ENCODE measurements at regions not wholly inside any gene's neighbourhood (a gene's known extent, or its start where the extent isn't known, plus 50 kb on each side); places are given as distances from the start of the nearest gene placed in this dataset.

GRCh38 chr15:87300146-87300545, 956.4 kb downstream of the NTRK3 start:
- in situ Hi-C loops (cut with MboI; ENCODE audit: low sequenced_read_pairs in 4 of 4) (no loop called here), intact Hi-C loops (cut with DNase I; ENCODE audit: low total_unique reads) (no loop called here)
- TF ChIP-seq CTCF (IDR thresholded peaks at IDR 0.05 in 4 of 5, conservative IDR thresholded peaks at IDR 0.05 in 1 of 5) (no peak), POLR2A (IDR thresholded peaks at IDR 0.05) (no peak)
- no peaks in the 10 kb centered on the region for H3K36me3 ChIP-seq
- DNase-seq, result no peak
- H3K4me3 ChIP-seq, result no peak overlapping the region
- ATAC-seq, result no peak
- peaks cover 0 to 4% (median 0%) of the 10 kb centered on the region in 3 donors for H3K9me3 ChIP-seq
- no peaks in the 10 kb centered on the region for H3K27me3 ChIP-seq
- no peak overlapping the region for H3K27ac ChIP-seq
- H3K4me1 ChIP-seq, result no peaks in the 10 kb centered on the region

DNA sequence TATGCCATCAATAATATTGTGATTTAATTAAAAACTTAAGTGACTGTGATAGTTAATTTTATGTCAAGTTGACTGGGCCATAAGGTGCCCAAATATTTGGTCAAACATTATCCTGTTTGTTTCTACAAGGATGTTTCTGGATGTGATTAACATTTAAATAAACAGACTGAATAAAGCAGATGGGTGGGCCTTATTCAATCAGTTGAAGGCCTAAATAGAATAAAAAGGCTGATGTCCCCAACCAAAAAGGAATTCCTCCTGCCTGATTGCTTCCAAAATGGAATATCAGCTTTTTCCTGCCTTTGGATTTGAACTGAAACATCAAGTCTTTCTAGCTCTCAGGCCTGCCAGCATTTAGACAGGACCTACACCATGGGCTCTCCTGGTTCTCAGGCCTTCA, 961.7 kb downstream of the NTRK3 start:
- no peak for ATAC-seq
- no peaks in the 10 kb centered on the region for H3K4me1 ChIP-seq
- DNase-seq, result no peak
- intact Hi-C loops (cut with DNase I; ENCODE audit: low total_unique reads), result no loop called here
- no peak overlapping the region for H3K4me3 ChIP-seq
- in situ Hi-C loops (cut with MboI; ENCODE audit: low sequenced_read_pairs in 4 of 4), result no loop called here
- H3K9me3 ChIP-seq, result peaks cover 0 to 4% (median 0%) of the 10 kb centered on the region in 3 donors
- no peak overlapping the region for H3K27ac ChIP-seq
- no peaks in the 10 kb centered on the region for H3K36me3 ChIP-seq
- H3K27me3 ChIP-seq, result no peaks in the 10 kb centered on the region
- TF ChIP-seq POLR2A (IDR thresholded peaks at IDR 0.05) (no peak), CTCF (IDR thresholded peaks at IDR 0.05 in 4 of 5, conservative IDR thresholded peaks at IDR 0.05 in 1 of 5) (no peak)

GRCh38 chr15:87293031-87293430, 963.5 kb downstream of the NTRK3 start:
- ATAC-seq (no peak), DNase-seq (no peak)
- intact Hi-C loops (cut with DNase I; ENCODE audit: low total_unique reads) (no loop called here), in situ Hi-C loops (cut with MboI; ENCODE audit: low sequenced_read_pairs in 4 of 4) (no loop called here)
- no peak for TF ChIP-seq POLR2A (IDR thresholded peaks at IDR 0.05)
- no peak for TF ChIP-seq CTCF (IDR thresholded peaks at IDR 0.05 in 4 of 5, conservative IDR thresholded peaks at IDR 0.05 in 1 of 5)
- Histone ChIP-seq H3K4me3 (no peak overlapping the region), H3K9me3 (peaks cover 0 to 4% (median 0%) of the 10 kb centered on the region in 3 donors), H3K36me3 (no peaks in the 10 kb centered on the region), H3K4me1 (no peaks in the 10 kb centered on the region), H3K27me3 (no peaks in the 10 kb centered on the region), H3K27ac (no peak overlapping the region)

DNA sequence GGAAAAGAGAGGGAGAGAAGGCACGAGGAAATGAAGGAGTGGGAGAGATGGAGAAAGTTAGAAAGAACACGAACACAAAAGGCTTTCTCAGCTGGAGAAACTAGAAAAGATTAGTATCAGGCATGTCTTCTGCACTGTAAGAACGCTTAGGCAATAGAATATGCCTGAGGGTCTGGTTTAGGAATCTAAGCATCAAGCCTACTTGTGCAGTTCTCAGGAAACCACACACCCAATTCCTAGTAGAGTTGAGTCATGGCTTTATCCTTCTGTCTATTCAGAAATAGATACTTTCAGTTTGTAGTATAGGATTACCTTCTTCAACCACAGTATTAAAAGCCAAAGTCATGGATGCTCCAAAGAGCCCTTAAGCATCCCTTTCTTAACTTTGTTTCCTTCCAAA, 969.4 kb downstream of the NTRK3 start:
- H3K9me3 ChIP-seq, result no peaks in the 10 kb centered on the region

More for the DNA sequence above, 969.4 kb downstream of the NTRK3 start:
- Histone ChIP-seq H3K4me3 (no peak overlapping the region), H3K36me3 (no peaks in the 10 kb centered on the region), H3K4me1 (no peaks in the 10 kb centered on the region), H3K27me3 (no peaks in the 10 kb centered on the region), H3K27ac (no peak overlapping the region)
- DNase-seq (no peak), ATAC-seq (no peak)
- TF ChIP-seq POLR2A (IDR thresholded peaks at IDR 0.05) (no peak), CTCF (IDR thresholded peaks at IDR 0.05 in 4 of 5, conservative IDR thresholded peaks at IDR 0.05 in 1 of 5) (no peak)
- intact Hi-C loops (cut with DNase I; ENCODE audit: low total_unique reads), result no loop called here
- in situ Hi-C loops (cut with MboI; ENCODE audit: low sequenced_read_pairs in 4 of 4), result no loop called here
